ENCODE measurements at regions not wholly inside any gene's neighbourhood (a gene's known extent, or its start where the extent isn't known, plus 50 kb on each side); places are given as distances from the start of the nearest gene placed in this dataset.

- Histone ChIP-seq H3K23ac (ENCODE audit: low read depth, low read length, poor library complexity) (no peak overlapping the region), H2BK15ac (ENCODE audit: low read length) (no peak overlapping the region), H3K27me3 (ENCODE audit: control insufficient read depth in 3 of 3, insufficient read depth in 3 of 3, low read depth in 1 of 3, low read length in 3 of 3) (no peaks in the 10 kb centered on the region), H2BK12ac (ENCODE audit: low read length) (no peak overlapping the region), H3K14ac (ENCODE audit: low read length) (no peak overlapping the region), H2AK5ac (ENCODE audit: low read depth, low read length) (no peak overlapping the region), H3K27ac (replicated peaks; ENCODE audit: low read length) (no peak overlapping the region), H3K9ac (ENCODE audit: low read depth, low read length, poor library complexity) (no peak overlapping the region), H3K4me2 (ENCODE audit: insufficient read depth, low read length, poor library complexity, severe bottlenecking) (no peak overlapping the region), H3K36me3 (replicated peaks in 1 of 2; ENCODE audit: control insufficient read depth in 2 of 2, insufficient read depth in 2 of 2, low read length in 2 of 2) (no peaks in the 10 kb centered on the region), H4K91ac (ENCODE audit: low read depth, low read length, poor library complexity) (no peak overlapping the region), H3K4me3 (ENCODE audit: low read length in 2 of 2) (no peak overlapping the region), H2BK5ac (ENCODE audit: low read length) (no peak overlapping the region), H3K18ac (ENCODE audit: low read length) (no peak overlapping the region), H3K79me1 (ENCODE audit: low read depth, low read length) (no peaks in the 10 kb centered on the region), H2AFZ (ENCODE audit: low read length) (no peak overlapping the region), H2BK120ac (ENCODE audit: low read depth, low read length) (no peak overlapping the region), H4K8ac (ENCODE audit: low read depth, low read length) (no peak overlapping the region), H3K9me3 (replicated peaks in 1 of 2; ENCODE audit: control insufficient read depth in 2 of 2, insufficient read depth in 1 of 2, low read depth in 1 of 2, low read length in 2 of 2) (no peaks in the 10 kb centered on the region), H3K4me1 (ENCODE audit: control insufficient read depth in 2 of 2, insufficient read depth in 1 of 2, low read depth in 1 of 2, low read length in 2 of 2) (no peaks in the 10 kb centered on the region), H3K4ac (ENCODE audit: low read length) (no peak overlapping the region)
- no peak for DNase-seq (ENCODE audit: low spot score)
- no CpG with 5 or more reads among the region's 3 CpGs for WGBS, 2 donors (ENCODE audit: extremely low coverage in 2 of 2, insufficient read length in 2 of 2, insufficient replicate concordance in 1 of 2)
Measured at GRCh38 chr1:74847715-74848114, 114.8 kb downstream of the TYW3 start.

GRCh38 chr1:74853756-74854155, 120.8 kb downstream of the TYW3 start:
- H2BK12ac ChIP-seq (ENCODE audit: low read length) = no peak overlapping the region

GRCh38 chr1:74856174-74856573, 123.2 kb downstream of the TYW3 start:
- Histone ChIP-seq H3K36me3 (replicated peaks in 1 of 2; ENCODE audit: control insufficient read depth in 2 of 2, insufficient read depth in 2 of 2, low read length in 2 of 2) (no peaks in the 10 kb centered on the region), H3K9me3 (replicated peaks in 1 of 2; ENCODE audit: control insufficient read depth in 2 of 2, insufficient read depth in 1 of 2, low read depth in 1 of 2, low read length in 2 of 2) (no peaks in the 10 kb centered on the region), H3K18ac (ENCODE audit: low read length) (no peak overlapping the region), H2AFZ (ENCODE audit: low read length) (no peak overlapping the region), H3K4me3 (ENCODE audit: low read length in 2 of 2) (no peak overlapping the region), H3K9ac (ENCODE audit: low read depth, low read length, poor library complexity) (no peak overlapping the region), H3K4ac (ENCODE audit: low read length) (no peak overlapping the region), H3K23ac (ENCODE audit: low read depth, low read length, poor library complexity) (no peak overlapping the region), H2BK5ac (ENCODE audit: low read length) (no peak overlapping the region), H3K79me1 (ENCODE audit: low read depth, low read length) (no peaks in the 10 kb centered on the region), H3K4me2 (ENCODE audit: insufficient read depth, low read length, poor library complexity, severe bottlenecking) (no peak overlapping the region), H2AK5ac (ENCODE audit: low read depth, low read length) (no peak overlapping the region), H2BK12ac (ENCODE audit: low read length) (no peak overlapping the region), H3K4me1 (ENCODE audit: control insufficient read depth in 2 of 2, insufficient read depth in 1 of 2, low read depth in 1 of 2, low read length in 2 of 2) (peaks cover 0 to 2% of the 10 kb centered on the region in 2 donors), H3K27me3 (ENCODE audit: control insufficient read depth in 3 of 3, insufficient read depth in 3 of 3, low read depth in 1 of 3, low read length in 3 of 3) (no peaks in the 10 kb centered on the region), H3K14ac (ENCODE audit: low read length) (no peak overlapping the region), H2BK120ac (ENCODE audit: low read depth, low read length) (no peak overlapping the region), H2BK15ac (ENCODE audit: low read length) (no peak overlapping the region), H4K91ac (ENCODE audit: low read depth, low read length, poor library complexity) (no peak overlapping the region), H4K8ac (ENCODE audit: low read depth, low read length) (no peak overlapping the region), H3K27ac (replicated peaks; ENCODE audit: low read length) (no peak overlapping the region)
- WGBS, 2 donors (ENCODE audit: extremely low coverage in 2 of 2, insufficient read length in 2 of 2, insufficient replicate concordance in 1 of 2) = no CpG with 5 or more reads among the region's 1 CpG
- no peak for DNase-seq (ENCODE audit: low spot score)

More at GRCh38 chr1:74853756-74854155, 120.8 kb downstream of the TYW3 start:
- H2AFZ ChIP-seq (ENCODE audit: low read length) = no peak overlapping the region
- H3K9ac ChIP-seq (ENCODE audit: low read depth, low read length, poor library complexity) = no peak overlapping the region
- no peaks in the 10 kb centered on the region for H3K27me3 ChIP-seq (ENCODE audit: control insufficient read depth in 3 of 3, insufficient read depth in 3 of 3, low read depth in 1 of 3, low read length in 3 of 3)
- no peaks in the 10 kb centered on the region for H3K36me3 ChIP-seq (replicated peaks in 1 of 2; ENCODE audit: control insufficient read depth in 2 of 2, insufficient read depth in 2 of 2, low read length in 2 of 2)
- H2BK5ac ChIP-seq (ENCODE audit: low read length) = no peak overlapping the region
- H3K27ac ChIP-seq (replicated peaks; ENCODE audit: low read length) = no peak overlapping the region
- no peak overlapping the region for H3K18ac ChIP-seq (ENCODE audit: low read length)
- no peak overlapping the region for H2BK120ac ChIP-seq (ENCODE audit: low read depth, low read length)
- no peak overlapping the region for H3K4me3 ChIP-seq (ENCODE audit: low read length in 2 of 2)
- no peaks in the 10 kb centered on the region for H3K9me3 ChIP-seq (replicated peaks in 1 of 2; ENCODE audit: control insufficient read depth in 2 of 2, insufficient read depth in 1 of 2, low read depth in 1 of 2, low read length in 2 of 2)
- peaks cover 0 to 2% of the 10 kb centered on the region in 2 donors for H3K4me1 ChIP-seq (ENCODE audit: control insufficient read depth in 2 of 2, insufficient read depth in 1 of 2, low read depth in 1 of 2, low read length in 2 of 2)
- H3K79me1 ChIP-seq (ENCODE audit: low read depth, low read length) = no peaks in the 10 kb centered on the region
- no peak overlapping the region for H4K8ac ChIP-seq (ENCODE audit: low read depth, low read length)
- H3K14ac ChIP-seq (ENCODE audit: low read length) = no peak overlapping the region
- WGBS, 2 donors (ENCODE audit: extremely low coverage in 2 of 2, insufficient read length in 2 of 2, insufficient replicate concordance in 1 of 2) = no CpG with 5 or more reads among the region's 3 CpGs
- H3K4me2 ChIP-seq (ENCODE audit: insufficient read depth, low read length, poor library complexity, severe bottlenecking) = no peak overlapping the region
- DNase-seq (ENCODE audit: low spot score) = no peak
- H3K4ac ChIP-seq (ENCODE audit: low read length) = no peak overlapping the region
- H2BK15ac ChIP-seq (ENCODE audit: low read length) = no peak overlapping the region
- H4K91ac ChIP-seq (ENCODE audit: low read depth, low read length, poor library complexity) = no peak overlapping the region
- no peak overlapping the region for H2AK5ac ChIP-seq (ENCODE audit: low read depth, low read length)
- H3K23ac ChIP-seq (ENCODE audit: low read depth, low read length, poor library complexity) = no peak overlapping the region

GRCh38 chr1:74857676-74858075, 124.7 kb downstream of the TYW3 start:
- H3K9ac ChIP-seq (ENCODE audit: low read depth, low read length, poor library complexity) = no peak overlapping the region
- H2BK15ac ChIP-seq (ENCODE audit: low read length) = no peak overlapping the region
- no peak overlapping the region for H2AFZ ChIP-seq (ENCODE audit: low read length)
- H2BK5ac ChIP-seq (ENCODE audit: low read length) = no peak overlapping the region
- DNase-seq (ENCODE audit: low spot score) = no peak
- no peak overlapping the region for H3K4ac ChIP-seq (ENCODE audit: low read length)
- H2BK12ac ChIP-seq (ENCODE audit: low read length) = no peak overlapping the region
- H3K23ac ChIP-seq (ENCODE audit: low read depth, low read length, poor library complexity) = no peak overlapping the region
- no peak overlapping the region for H3K14ac ChIP-seq (ENCODE audit: low read length)
- no peak overlapping the region for H3K27ac ChIP-seq (replicated peaks; ENCODE audit: low read length)
- no peak overlapping the region for H2BK120ac ChIP-seq (ENCODE audit: low read depth, low read length)
- no peaks in the 10 kb centered on the region for H3K79me1 ChIP-seq (ENCODE audit: low read depth, low read length)
- WGBS, 2 donors (ENCODE audit: extremely low coverage in 2 of 2, insufficient read length in 2 of 2, insufficient replicate concordance in 1 of 2) = 100% methylated on average over 2 of the region's 6 CpGs; no CpG with 5 or more reads in 1 of the 2 donors
- H3K36me3 ChIP-seq (replicated peaks in 1 of 2; ENCODE audit: control insufficient read depth in 2 of 2, insufficient read depth in 2 of 2, low read length in 2 of 2) = no peaks in the 10 kb centered on the region
- no peak overlapping the region for H2AK5ac ChIP-seq (ENCODE audit: low read depth, low read length)
- no peak overlapping the region for H3K4me3 ChIP-seq (ENCODE audit: low read length in 2 of 2)
- H3K4me1 ChIP-seq (ENCODE audit: control insufficient read depth in 2 of 2, insufficient read depth in 1 of 2, low read depth in 1 of 2, low read length in 2 of 2) = peaks cover 0 to 2% of the 10 kb centered on the region in 2 donors
- H3K18ac ChIP-seq (ENCODE audit: low read length) = no peak overlapping the region
- H3K27me3 ChIP-seq (ENCODE audit: control insufficient read depth in 3 of 3, insufficient read depth in 3 of 3, low read depth in 1 of 3, low read length in 3 of 3) = no peaks in the 10 kb centered on the region
- H4K91ac ChIP-seq (ENCODE audit: low read depth, low read length, poor library complexity) = no peak overlapping the region
- H3K4me2 ChIP-seq (ENCODE audit: insufficient read depth, low read length, poor library complexity, severe bottlenecking) = no peak overlapping the region
- H4K8ac ChIP-seq (ENCODE audit: low read depth, low read length) = no peak overlapping the region
- no peaks in the 10 kb centered on the region for H3K9me3 ChIP-seq (replicated peaks in 1 of 2; ENCODE audit: control insufficient read depth in 2 of 2, insufficient read depth in 1 of 2, low read depth in 1 of 2, low read length in 2 of 2)
